DOHH2 (cell line): ENCODE measurements at regions not wholly inside any gene's neighbourhood (a gene's known extent, or its start where the extent isn't known, plus 50 kb on each side); places are given as distances from the start of the nearest gene placed in this dataset.

Experiments
- CTCF ChIP-seq: fragments of 200-600 bp; sonication (generic); IDR thresholded peaks from one replicate; pipeline ENCODE4 v1.5.1; 2014; ENCODE audit warnings: antibody characterized with exemption, mild to moderate bottlenecking, low read depth, low read length; ENCODE audit not compliant: poor library complexity, severe bottlenecking
- EZH2phosphoT487 ChIP-seq: fragments of 200-600 bp; sonication (generic); IDR thresholded peaks from 2 replicates; pipeline ENCODE4 v1.6.1; 2017; ENCODE audit warnings: borderline replicate concordance, mild to moderate bottlenecking, antibody characterized with exemption, low read length, moderate library complexity, mixed read lengths

GRCh38 chr15:81981908-81982307 lies 63.9 kb downstream of the MEX3B start:
- no peak for TF ChIP-seq CTCF
- TF ChIP-seq EZH2phosphoT487 = no peak
